H9 (cell line): ENCODE measurements at regions not wholly inside any gene's neighbourhood (a gene's known extent, or its start where the extent isn't known, plus 50 kb on each side); places are given as distances from the start of the nearest gene placed in this dataset.

Source experiments
- DNase-seq: peaks from one replicate; pipeline ENCODE4 v3.0.0-alpha.2; 2017
- H2AFZ ChIP-seq: one replicate; pipeline ENCODE4 v1.6.1; 2013; ENCODE audit warnings: mild to moderate bottlenecking, low read length, control low read depth, moderate library complexity
- H2AK5ac ChIP-seq: 2 replicates; pipeline ENCODE4 v1.6.1; 2013; ENCODE audit warnings: low read length, control low read depth, mixed read lengths; ENCODE audit not compliant: insufficient read length
- H2BK120ac ChIP-seq: one replicate; pipeline ENCODE4 v1.6.1; 2013; ENCODE audit warnings: low read depth, mild to moderate bottlenecking, low read length, control low read depth, inconsistent platforms; ENCODE audit not compliant: poor library complexity, severe bottlenecking
- H2BK12ac ChIP-seq: 2 replicates; pipeline ENCODE4 v1.6.1; 2013; ENCODE audit warnings: low read length, control low read depth, mixed read lengths, low read depth; ENCODE audit not compliant: insufficient read length
- H2BK15ac ChIP-seq: 2 replicates; pipeline ENCODE4 v1.6.1; 2013; ENCODE audit warnings: low read depth, low read length, control low read depth
- H2BK20ac ChIP-seq: one replicate; pipeline ENCODE4 v1.6.1; 2013; ENCODE audit warnings: low read depth, mild to moderate bottlenecking, low read length, control low read depth, inconsistent platforms; ENCODE audit not compliant: poor library complexity, severe bottlenecking
- H2BK5ac ChIP-seq: 2 replicates; pipeline ENCODE4 v1.6.1; 2013; ENCODE audit warnings: low read length, control low read depth, mixed read lengths; ENCODE audit not compliant: insufficient read length
- H3K14ac ChIP-seq: 2 replicates; pipeline ENCODE4 v1.6.1; 2013; ENCODE audit warnings: low read length, control low read depth; ENCODE audit not compliant: insufficient read depth
- H3K18ac ChIP-seq: 2 replicates; pipeline ENCODE4 v1.6.1; 2013; ENCODE audit warnings: low read depth, mild to moderate bottlenecking, mixed read lengths, low read length, control low read depth; ENCODE audit not compliant: insufficient read length
- H3K23ac ChIP-seq: 2 replicates; pipeline ENCODE4 v1.6.1; 2013; ENCODE audit warnings: low read length, control low read depth, mixed read lengths, low read depth; ENCODE audit not compliant: insufficient read length
- H3K23me2 ChIP-seq: 2 replicates; pipeline ENCODE4 v1.6.1; 2013; ENCODE audit warnings: low read depth, mild to moderate bottlenecking, mixed read lengths, low read length, control low read depth; ENCODE audit not compliant: insufficient read length, poor library complexity, severe bottlenecking
- H3K27ac ChIP-seq: 2 replicates; pipeline ENCODE4 v1.5.1; 2013; ENCODE audit warnings: low read length, control low read depth, mixed read lengths, low read depth; ENCODE audit not compliant: insufficient read length
- H3K27me3 ChIP-seq: 2 replicates; pipeline ENCODE4 v1.6.1; 2013; ENCODE audit warnings: low read length, control low read depth, inconsistent platforms; ENCODE audit not compliant: insufficient read depth
- H3K4ac ChIP-seq: 2 replicates; pipeline ENCODE4 v1.6.1; 2013; ENCODE audit warnings: low read depth, mild to moderate bottlenecking, control low read depth, inconsistent platforms, low read length, moderate library complexity
- H3K4me1 ChIP-seq: 2 replicates; pipeline ENCODE4 v1.6.1; 2013; ENCODE audit warnings: low read length, control low read depth, inconsistent platforms; ENCODE audit not compliant: insufficient read depth
- H3K4me2 ChIP-seq: 2 replicates; pipeline ENCODE4 v1.6.1; 2013; ENCODE audit warnings: low read length, control low read depth, mixed read lengths; ENCODE audit not compliant: insufficient read length, insufficient read depth
- H3K56ac ChIP-seq: 2 replicates; pipeline ENCODE4 v1.6.1; 2013; ENCODE audit warnings: low read depth, mild to moderate bottlenecking, mixed read lengths, low read length, control low read depth; ENCODE audit not compliant: insufficient read length
- H3K79me1 ChIP-seq: 2 replicates; pipeline ENCODE4 v1.6.1; 2013; ENCODE audit warnings: low read depth, mild to moderate bottlenecking, moderate library complexity, low read length, control low read depth, inconsistent platforms; ENCODE audit not compliant: insufficient read depth, poor library complexity, severe bottlenecking
- H3K79me2 ChIP-seq: 2 replicates; pipeline ENCODE4 v1.6.1; 2013; ENCODE audit warnings: low read length, control low read depth, inconsistent platforms; ENCODE audit not compliant: insufficient read depth
- H3K9ac ChIP-seq: 2 replicates; pipeline ENCODE4 v1.6.1; 2013; ENCODE audit warnings: low read length, control low read depth, mixed read lengths; ENCODE audit not compliant: insufficient read length; ENCODE audit errors: extremely low read depth
- H3K9me3 ChIP-seq: one replicate; pipeline ENCODE4 v1.6.1; 2013; ENCODE audit warnings: low read depth, low read length, inconsistent platforms; ENCODE audit not compliant: control insufficient read depth
- H3T11ph ChIP-seq: one replicate; pipeline ENCODE4 v1.6.1; 2013; ENCODE audit warnings: mild to moderate bottlenecking, low read length, control low read depth, inconsistent platforms
- H4K20me1 ChIP-seq: one replicate; pipeline ENCODE4 v1.6.1; 2013; ENCODE audit not compliant: control insufficient read depth, insufficient read length, insufficient read depth
- H4K5ac ChIP-seq: 2 replicates; pipeline ENCODE4 v1.6.1; 2013; ENCODE audit warnings: low read depth, mild to moderate bottlenecking, mixed read lengths, low read length, control low read depth; ENCODE audit not compliant: insufficient read length
- H4K8ac ChIP-seq: replicated peaks from 2 replicates; pipeline ENCODE4 v1.6.1; 2013; ENCODE audit warnings: low read length, control low read depth, mixed read lengths, low read depth; ENCODE audit not compliant: insufficient read length
- H4K91ac ChIP-seq: 2 replicates; pipeline ENCODE4 v1.6.1; 2013; ENCODE audit warnings: low read depth, mild to moderate bottlenecking, moderate library complexity, mixed read lengths, low read length, control low read depth; ENCODE audit not compliant: insufficient read length
- H3K27ac Mint-ChIP-seq, 3 experiments: 2 replicates in 2 of 3; 3 replicates in 1 of 3; pipeline ENCODE4 v1.8.0; 2020 to 2021; ENCODE audit warnings: mixed read lengths in 3 of 3, mild to moderate bottlenecking in 1 of 3, moderate library complexity in 1 of 3
- H3K27me3 Mint-ChIP-seq: 2 replicates; pipeline ENCODE4 v1.8.0; 2021; ENCODE audit warnings: low read depth, mild to moderate bottlenecking, moderate library complexity, mixed read lengths
- H3K36me3 Mint-ChIP-seq, 3 experiments: 2 replicates in 2 of 3; 3 replicates in 1 of 3; pipeline ENCODE4 v1.8.0; 2020 to 2021; ENCODE audit warnings: low read depth in 3 of 3, mixed read lengths in 3 of 3; ENCODE audit not compliant: insufficient read depth in 1 of 3
- H3K4me1 Mint-ChIP-seq, 2 experiments: 2 replicates each; pipeline ENCODE4 v1.8.0; 2020; ENCODE audit warnings: mixed read lengths in 2 of 2
- H3K4me3 Mint-ChIP-seq, 2 experiments: 2 replicates in 1 of 2; 3 replicates in 1 of 2; pipeline ENCODE4 v1.8.0; 2020 to 2021; ENCODE audit warnings: mild to moderate bottlenecking in 2 of 2, mixed read lengths in 2 of 2, moderate library complexity in 1 of 2
- H3K9me3 Mint-ChIP-seq, 2 experiments: 2 replicates in 1 of 2; 3 replicates in 1 of 2; pipeline ENCODE4 v1.8.0; 2020; ENCODE audit warnings: mild to moderate bottlenecking in 2 of 2, mixed read lengths in 2 of 2, moderate library complexity in 1 of 2
- CTCF ChIP-seq: fragments of 200-600 bp; sonication (generic); conservative IDR thresholded peaks from 3 replicates; pipeline ENCODE4 v1.8.0; 2021; ENCODE audit warnings: antibody characterized with exemption, mild to moderate bottlenecking
- WGBS: extraction: QIAGEN DNeasy Blood & Tissue Kit; methylation state at CpG from one replicate; pipeline ENCODE4 v1.1.7; 2013; ENCODE audit warnings: missing lambda C conversion rate, low lambda C conversion rate, mixed read lengths; ENCODE audit not compliant: insufficient read length; ENCODE audit errors: extremely low coverage; 5-methylcytosine and 5-hydroxymethylcytosine counted together

GRCh38 chr7:145978769-145979168 lies 137.8 kb upstream of the CNTNAP2 start:
- Mint-ChIP-seq H3K4me1 (peaks cover 3 to 5% of the 10 kb centered on the region in 2 experiments; a peak in 2 of 4 replicates), H3K27me3 (no peaks in the 10 kb centered on the region; the same call in 1 of the 2 replicates), H3K4me3 (no peak overlapping the region), H3K36me3 (no peaks in the 10 kb centered on the region), H3K9me3 (peaks cover 0 to 2% of the 10 kb centered on the region in 2 experiments; a peak in 1 of 5 replicates), H3K27ac (no peak overlapping the region)
- H3K4me2 ChIP-seq, result no peak overlapping the region
- no peak overlapping the region for H2BK20ac ChIP-seq
- no peak overlapping the region for H3K9ac ChIP-seq
- WGBS, result no CpG with 5 or more reads among the region's 1 CpG
- H3K56ac ChIP-seq, result no peak overlapping the region
- H2BK120ac ChIP-seq, result no peak overlapping the region
- no peak overlapping the region for H3K4ac ChIP-seq
- H4K5ac ChIP-seq, result no peak overlapping the region
- no peak for DNase-seq
- H3K23ac ChIP-seq, result no peak overlapping the region
- no peak overlapping the region for H4K91ac ChIP-seq
- H3K79me2 ChIP-seq, result no peaks in the 10 kb centered on the region
- no peak overlapping the region for H3K27ac ChIP-seq
- no peaks in the 10 kb centered on the region for H4K20me1 ChIP-seq
- no peak overlapping the region for H3K18ac ChIP-seq
- no peak overlapping the region for H2AK5ac ChIP-seq
- TF ChIP-seq CTCF, result no peak
- no peak overlapping the region for H3T11ph ChIP-seq
- H3K14ac ChIP-seq, result no peak overlapping the region
- no peaks in the 10 kb centered on the region for H3K9me3 ChIP-seq
- H4K8ac ChIP-seq, result no peak overlapping the region
- no peaks in the 10 kb centered on the region for H3K27me3 ChIP-seq
- H2BK5ac ChIP-seq, result no peak overlapping the region
- H2AFZ ChIP-seq, result no peak overlapping the region
- no peak overlapping the region for H2BK15ac ChIP-seq
- no peaks in the 10 kb centered on the region for H3K79me1 ChIP-seq
- H3K23me2 ChIP-seq, result no peaks in the 10 kb centered on the region
- no peaks in the 10 kb centered on the region for H3K4me1 ChIP-seq
- no peak overlapping the region for H2BK12ac ChIP-seq
